ENCODE measurements at regions not wholly inside any gene's neighbourhood (a gene's known extent, or its start where the extent isn't known, plus 50 kb on each side); places are given as distances from the start of the nearest gene placed in this dataset.
A peak's percentile ranks its signal among the peaks of the same experiment; 100 is the strongest.

DNA sequence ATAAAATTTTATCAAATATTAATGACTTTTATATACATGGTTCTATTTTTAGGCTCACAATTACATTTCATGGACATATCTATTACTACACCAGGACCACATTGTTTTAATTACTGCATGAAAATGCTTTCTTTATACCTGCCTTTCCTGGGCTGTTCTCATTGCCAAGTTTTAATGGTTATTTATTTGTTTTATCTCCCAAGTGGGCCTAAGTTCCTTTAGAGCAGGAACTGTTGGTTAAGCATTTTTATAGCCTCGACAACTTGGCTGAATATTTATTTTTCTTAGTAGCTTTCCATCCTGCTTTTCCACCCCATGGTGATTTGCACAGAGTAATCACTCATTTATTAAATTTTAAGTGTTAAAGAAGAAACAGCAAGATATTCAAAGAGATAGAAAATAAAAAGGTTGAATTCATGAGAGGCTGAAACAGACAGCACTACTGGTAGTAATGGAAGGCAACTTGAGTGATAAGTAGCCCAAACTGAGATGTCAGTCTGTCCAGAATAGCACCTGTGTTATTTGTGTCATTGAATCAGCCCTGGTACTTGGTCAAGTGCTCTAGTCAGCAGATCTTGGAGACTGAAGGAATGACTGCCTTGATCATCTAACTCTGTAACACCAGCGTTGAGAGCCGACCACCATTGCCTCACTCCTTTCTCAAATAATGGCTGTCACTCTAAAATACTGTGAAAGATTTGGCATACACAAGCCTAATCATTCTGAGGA, 119.1 kb upstream of the EGLN3 start:
- Histone ChIP-seq H3K4me3 (ENCODE audit: low read depth, low read length) (no peak overlapping the region), H3K27me3 (ENCODE audit: insufficient read depth, low read length) (no peaks in the 10 kb centered on the region), H3K27ac (ENCODE audit: low read depth, low read length) (no peak overlapping the region), H3K36me3 (ENCODE audit: insufficient read depth, low read length) (no peaks in the 10 kb centered on the region), H3K79me2 (ENCODE audit: control insufficient read depth, insufficient read depth, low read length, unreplicated experiment) (no peaks in the 10 kb centered on the region), H3K4me1 (ENCODE audit: control insufficient read depth, insufficient read depth, low read length, unreplicated experiment) (no peaks in the 10 kb centered on the region), H2AFZ (ENCODE audit: low read length, unreplicated experiment) (no peak overlapping the region)

DNA sequence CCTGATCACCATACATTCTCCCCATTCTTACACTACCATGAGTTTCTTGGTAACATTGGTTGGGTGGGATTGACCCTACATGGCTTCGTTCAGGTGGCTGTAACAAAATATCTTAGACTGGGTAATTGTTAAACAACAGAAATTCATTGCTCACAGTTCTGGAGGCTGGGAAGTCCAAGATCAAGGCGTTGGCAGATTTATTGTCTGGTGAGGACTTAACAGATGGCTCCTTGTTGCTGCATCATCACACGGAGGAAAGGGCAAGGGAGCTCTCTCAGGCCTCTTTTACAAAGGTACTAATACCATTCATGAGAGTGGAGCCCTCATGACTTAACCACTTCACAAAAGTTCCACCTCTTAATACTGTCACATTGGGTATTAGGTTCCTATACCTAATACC, 116.7 kb upstream of the EGLN3 start:
- H3K4me3 ChIP-seq (ENCODE audit: low read depth, low read length): no peak overlapping the region
- no peak overlapping the region for H3K27ac ChIP-seq (ENCODE audit: low read depth, low read length)
- no peaks in the 10 kb centered on the region for H3K27me3 ChIP-seq (ENCODE audit: insufficient read depth, low read length)
- no peak overlapping the region for H2AFZ ChIP-seq (ENCODE audit: low read length, unreplicated experiment)
- H3K79me2 ChIP-seq (ENCODE audit: control insufficient read depth, insufficient read depth, low read length, unreplicated experiment): no peaks in the 10 kb centered on the region
- no peaks in the 10 kb centered on the region for H3K36me3 ChIP-seq (ENCODE audit: insufficient read depth, low read length)
- H3K4me1 ChIP-seq (ENCODE audit: control insufficient read depth, insufficient read depth, low read length, unreplicated experiment): no peaks in the 10 kb centered on the region

DNA sequence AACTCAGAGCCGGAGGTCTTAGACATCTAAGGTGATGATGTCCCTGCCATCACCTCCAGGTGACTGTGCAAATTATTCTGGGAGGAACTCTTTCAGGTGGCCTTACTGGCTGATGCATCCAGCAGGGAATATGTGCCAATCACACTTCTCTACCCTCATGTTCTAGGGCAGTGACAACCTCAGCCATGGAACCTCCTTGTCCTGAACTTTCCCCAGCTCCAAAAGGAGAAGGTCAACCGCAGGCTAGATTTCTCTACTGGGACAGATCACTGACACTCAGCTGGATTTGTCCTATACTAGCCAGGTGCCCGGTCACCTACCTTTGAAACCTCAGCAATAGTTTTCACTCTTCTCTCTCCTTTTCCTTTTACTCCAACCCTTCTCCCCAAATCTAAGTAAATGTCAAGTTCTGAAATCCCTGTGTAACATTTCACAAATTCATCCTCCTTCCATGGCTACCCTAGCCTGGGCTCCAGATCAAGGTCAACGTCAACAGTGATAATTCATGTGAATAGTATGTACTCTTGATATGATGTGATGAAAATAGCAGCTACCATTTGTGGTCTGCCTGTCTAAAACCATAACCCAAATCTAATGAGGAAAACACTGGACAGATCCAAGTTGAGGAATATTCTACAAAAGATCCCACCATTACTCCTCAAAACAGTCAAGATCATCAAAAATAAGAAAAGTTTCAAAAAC, 115.0 kb upstream of the EGLN3 start:
- Histone ChIP-seq H3K4me3 (ENCODE audit: low read depth, low read length) (no peak overlapping the region), H2AFZ (ENCODE audit: low read length, unreplicated experiment) (no peak overlapping the region), H3K36me3 (ENCODE audit: insufficient read depth, low read length) (no peaks in the 10 kb centered on the region), H3K27ac (ENCODE audit: low read depth, low read length) (no peak overlapping the region), H3K4me1 (ENCODE audit: control insufficient read depth, insufficient read depth, low read length, unreplicated experiment) (no peaks in the 10 kb centered on the region), H3K27me3 (ENCODE audit: insufficient read depth, low read length) (no peaks in the 10 kb centered on the region), H3K79me2 (ENCODE audit: control insufficient read depth, insufficient read depth, low read length, unreplicated experiment) (no peaks in the 10 kb centered on the region)

DNA sequence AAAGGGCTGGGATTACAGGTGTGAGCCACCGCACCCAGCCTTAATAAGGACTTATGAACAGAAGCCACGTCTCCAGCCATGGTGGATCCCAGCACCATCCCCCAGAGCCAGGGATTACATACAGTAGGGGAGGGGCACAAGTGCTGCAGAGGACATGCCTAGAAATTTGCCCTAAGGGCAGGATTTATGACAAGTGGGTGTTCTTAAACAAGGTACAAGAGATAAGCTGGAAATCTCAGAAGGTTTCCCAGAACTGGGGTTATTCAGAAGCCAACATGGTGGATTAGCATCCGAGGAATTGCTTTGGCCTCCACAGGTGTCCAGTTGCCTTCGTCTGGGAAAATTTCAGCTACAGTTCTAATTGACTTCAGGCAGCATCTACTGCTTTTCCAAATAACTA, 114.4 kb upstream of the EGLN3 start:
- Histone ChIP-seq H3K79me2 (ENCODE audit: control insufficient read depth, insufficient read depth, low read length, unreplicated experiment) (no peaks in the 10 kb centered on the region), H2AFZ (ENCODE audit: low read length, unreplicated experiment) (no peak overlapping the region), H3K4me1 (ENCODE audit: control insufficient read depth, insufficient read depth, low read length, unreplicated experiment) (no peaks in the 10 kb centered on the region), H3K36me3 (ENCODE audit: insufficient read depth, low read length) (no peaks in the 10 kb centered on the region), H3K27ac (ENCODE audit: low read depth, low read length) (no peak overlapping the region), H3K4me3 (ENCODE audit: low read depth, low read length) (no peak overlapping the region), H3K27me3 (ENCODE audit: insufficient read depth, low read length) (no peaks in the 10 kb centered on the region)

DNA sequence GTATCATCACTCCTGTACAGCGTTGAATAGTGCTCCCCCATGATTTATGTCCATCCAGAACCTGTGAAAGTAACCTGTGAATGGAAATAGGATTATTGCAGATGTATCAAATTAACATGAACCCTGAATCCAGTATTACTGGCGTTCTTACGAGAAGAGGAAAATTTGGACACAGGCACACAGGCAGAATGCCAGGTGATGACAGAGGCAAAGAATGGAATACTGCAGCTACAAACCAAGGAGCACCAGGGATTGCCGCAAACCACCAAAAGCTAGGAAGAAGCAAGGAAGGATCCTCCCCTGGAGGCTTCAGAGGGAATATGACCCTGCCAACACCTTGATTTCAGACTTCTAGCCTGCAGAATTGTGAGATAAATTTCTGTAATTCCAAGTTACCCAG, 113.5 kb upstream of the EGLN3 start:
- H3K4me1 ChIP-seq (ENCODE audit: control insufficient read depth, insufficient read depth, low read length, unreplicated experiment): peaks cover 5% of the 10 kb centered on the region
- no peaks in the 10 kb centered on the region for H3K36me3 ChIP-seq (ENCODE audit: insufficient read depth, low read length)
- no peak overlapping the region for H2AFZ ChIP-seq (ENCODE audit: low read length, unreplicated experiment)
- H3K27ac ChIP-seq (ENCODE audit: low read depth, low read length): no peak overlapping the region
- H3K27me3 ChIP-seq (ENCODE audit: insufficient read depth, low read length): no peaks in the 10 kb centered on the region
- H3K79me2 ChIP-seq (ENCODE audit: control insufficient read depth, insufficient read depth, low read length, unreplicated experiment): no peaks in the 10 kb centered on the region
- no peak overlapping the region for H3K4me3 ChIP-seq (ENCODE audit: low read depth, low read length)

DNA sequence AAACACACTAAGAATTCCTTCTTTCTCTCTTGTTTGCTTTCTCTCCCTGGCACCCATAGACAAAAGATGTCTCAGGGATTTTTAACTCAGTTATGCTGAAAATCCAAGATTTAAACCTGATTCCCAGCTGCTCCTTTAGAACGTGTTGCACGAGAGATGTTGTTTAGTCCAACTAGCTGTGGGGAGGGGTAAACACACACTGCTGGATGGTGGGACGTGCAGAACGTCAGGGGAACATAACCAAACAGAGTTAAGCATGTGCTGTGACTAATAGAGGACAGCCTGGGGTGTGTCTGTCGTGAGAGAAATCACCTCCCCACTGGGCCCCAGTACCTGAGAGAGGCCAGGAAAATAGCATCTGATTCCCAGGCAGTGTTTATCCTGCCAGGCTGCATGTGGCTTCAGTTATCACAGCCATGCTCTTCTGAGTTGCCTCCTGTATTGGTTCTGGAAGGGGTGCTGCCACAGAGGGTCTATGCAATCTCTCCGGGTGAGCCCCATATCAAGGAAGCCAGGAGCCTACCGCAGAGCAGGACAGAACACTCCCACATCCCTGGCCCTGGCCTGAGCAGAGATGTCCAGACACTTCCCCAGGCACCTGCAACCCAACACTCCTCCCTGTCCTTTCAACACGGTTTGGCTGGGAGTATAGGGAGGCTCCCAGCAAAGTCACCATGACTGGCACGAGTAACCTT, 112.7 kb upstream of the EGLN3 start:
- H3K27ac ChIP-seq (ENCODE audit: low read depth, low read length): no peak overlapping the region
- H3K79me2 ChIP-seq (ENCODE audit: control insufficient read depth, insufficient read depth, low read length, unreplicated experiment): no peaks in the 10 kb centered on the region
- no peak overlapping the region for H2AFZ ChIP-seq (ENCODE audit: low read length, unreplicated experiment)

DNA sequence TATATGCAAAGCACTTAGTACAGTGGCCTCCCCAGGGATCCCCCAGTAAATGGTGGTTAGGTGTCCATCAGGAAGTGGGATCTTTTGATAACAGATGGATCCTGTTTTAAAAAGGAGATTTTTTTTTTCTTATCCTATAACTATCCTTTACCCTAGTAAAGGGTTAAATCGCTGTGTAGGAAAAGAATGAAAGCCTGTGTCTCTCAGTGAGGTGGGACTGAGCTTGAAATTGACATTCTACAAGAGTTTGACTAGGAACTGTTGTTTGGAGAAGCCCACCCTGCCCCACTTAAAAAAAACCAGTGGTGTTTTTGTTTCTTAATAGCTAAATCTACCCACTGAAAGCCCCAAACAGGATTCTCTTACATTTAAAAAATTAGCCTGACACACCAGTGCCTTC, 112.2 kb upstream of the EGLN3 start:
- Histone ChIP-seq H3K27me3 (ENCODE audit: insufficient read depth, low read length) (no peaks in the 10 kb centered on the region), H3K36me3 (ENCODE audit: insufficient read depth, low read length) (no peaks in the 10 kb centered on the region), H3K4me1 (ENCODE audit: control insufficient read depth, insufficient read depth, low read length, unreplicated experiment) (peaks cover 10% of the 10 kb centered on the region), H3K79me2 (ENCODE audit: control insufficient read depth, insufficient read depth, low read length, unreplicated experiment) (no peaks in the 10 kb centered on the region), H2AFZ (ENCODE audit: low read length, unreplicated experiment) (no peak overlapping the region), H3K4me3 (ENCODE audit: low read depth, low read length) (no peak overlapping the region), H3K27ac (ENCODE audit: low read depth, low read length) (no peak overlapping the region)

More for the DNA sequence above, 112.7 kb upstream of the EGLN3 start:
- no peak overlapping the region for H3K4me3 ChIP-seq (ENCODE audit: low read depth, low read length)
- no peaks in the 10 kb centered on the region for H3K36me3 ChIP-seq (ENCODE audit: insufficient read depth, low read length)
- peaks cover 10% of the 10 kb centered on the region for H3K4me1 ChIP-seq (ENCODE audit: control insufficient read depth, insufficient read depth, low read length, unreplicated experiment)
- no peaks in the 10 kb centered on the region for H3K27me3 ChIP-seq (ENCODE audit: insufficient read depth, low read length)

DNA sequence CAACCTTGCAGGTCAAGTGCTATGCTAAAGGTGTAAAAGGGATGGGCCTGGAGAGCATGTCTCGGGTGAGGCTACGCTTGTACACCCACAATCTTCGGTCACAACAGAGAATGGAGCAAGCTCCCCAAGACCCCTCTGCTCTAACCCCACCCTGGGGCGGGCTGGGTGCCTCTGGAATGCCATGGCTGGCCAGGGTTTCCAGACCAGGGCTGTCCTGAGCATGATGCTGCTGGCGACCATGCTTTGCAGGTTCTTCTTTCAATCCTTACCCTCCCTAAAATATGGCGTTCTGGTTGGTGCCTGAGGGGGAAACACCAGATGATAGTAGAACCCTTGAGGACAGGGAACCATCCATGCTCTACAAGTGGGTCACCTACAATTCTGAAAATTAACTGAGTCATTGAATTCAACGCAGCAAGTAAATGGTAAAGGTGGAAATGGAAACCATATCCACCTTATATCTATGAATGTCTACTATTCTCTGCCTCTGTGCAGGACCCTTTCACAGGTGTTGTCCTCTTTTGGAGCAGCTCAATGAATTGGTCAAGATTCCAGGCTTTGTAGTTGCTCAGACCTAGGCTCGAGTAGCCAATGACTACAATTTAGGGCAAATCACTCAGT, 111.6 kb upstream of the EGLN3 start:
- no peak overlapping the region for H2AFZ ChIP-seq (ENCODE audit: low read length, unreplicated experiment)
- peaks cover 10% of the 10 kb centered on the region for H3K4me1 ChIP-seq (ENCODE audit: control insufficient read depth, insufficient read depth, low read length, unreplicated experiment)
- H3K4me3 ChIP-seq (ENCODE audit: low read depth, low read length): no peak overlapping the region
- H3K79me2 ChIP-seq (ENCODE audit: control insufficient read depth, insufficient read depth, low read length, unreplicated experiment): no peaks in the 10 kb centered on the region
- H3K27me3 ChIP-seq (ENCODE audit: insufficient read depth, low read length): no peaks in the 10 kb centered on the region
- H3K27ac ChIP-seq (ENCODE audit: low read depth, low read length): no peak overlapping the region
- no peaks in the 10 kb centered on the region for H3K36me3 ChIP-seq (ENCODE audit: insufficient read depth, low read length)

DNA sequence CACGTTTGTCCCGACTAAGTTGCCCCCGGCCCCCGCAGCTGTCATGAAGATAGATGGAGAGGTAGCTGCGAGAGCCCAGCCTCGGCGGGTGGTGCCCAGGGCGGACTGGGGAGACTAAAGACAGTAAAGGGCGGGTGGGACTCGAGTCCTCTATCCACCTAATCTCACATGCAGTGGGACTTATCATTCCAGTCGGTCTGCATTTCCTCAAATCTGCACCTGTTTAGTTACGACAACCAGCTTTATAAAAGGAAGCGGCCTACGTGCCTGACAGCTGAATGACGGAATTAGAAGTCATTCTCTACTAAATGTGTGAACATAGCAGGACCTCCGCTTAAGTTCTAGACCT, 109.8 kb upstream of the EGLN3 start:
- H3K27ac ChIP-seq (ENCODE audit: low read depth, low read length): no peak overlapping the region
- H2AFZ ChIP-seq (ENCODE audit: low read length, unreplicated experiment): peak overlapping the region; percentile 88
- H3K4me1 ChIP-seq (ENCODE audit: control insufficient read depth, insufficient read depth, low read length, unreplicated experiment): peaks cover 10% of the 10 kb centered on the region
- H3K4me3 ChIP-seq (ENCODE audit: low read depth, low read length): peak overlapping the region; percentile 82
- no peaks in the 10 kb centered on the region for H3K27me3 ChIP-seq (ENCODE audit: insufficient read depth, low read length)
- H3K36me3 ChIP-seq (ENCODE audit: insufficient read depth, low read length): no peaks in the 10 kb centered on the region
- no peaks in the 10 kb centered on the region for H3K79me2 ChIP-seq (ENCODE audit: control insufficient read depth, insufficient read depth, low read length, unreplicated experiment)

DNA sequence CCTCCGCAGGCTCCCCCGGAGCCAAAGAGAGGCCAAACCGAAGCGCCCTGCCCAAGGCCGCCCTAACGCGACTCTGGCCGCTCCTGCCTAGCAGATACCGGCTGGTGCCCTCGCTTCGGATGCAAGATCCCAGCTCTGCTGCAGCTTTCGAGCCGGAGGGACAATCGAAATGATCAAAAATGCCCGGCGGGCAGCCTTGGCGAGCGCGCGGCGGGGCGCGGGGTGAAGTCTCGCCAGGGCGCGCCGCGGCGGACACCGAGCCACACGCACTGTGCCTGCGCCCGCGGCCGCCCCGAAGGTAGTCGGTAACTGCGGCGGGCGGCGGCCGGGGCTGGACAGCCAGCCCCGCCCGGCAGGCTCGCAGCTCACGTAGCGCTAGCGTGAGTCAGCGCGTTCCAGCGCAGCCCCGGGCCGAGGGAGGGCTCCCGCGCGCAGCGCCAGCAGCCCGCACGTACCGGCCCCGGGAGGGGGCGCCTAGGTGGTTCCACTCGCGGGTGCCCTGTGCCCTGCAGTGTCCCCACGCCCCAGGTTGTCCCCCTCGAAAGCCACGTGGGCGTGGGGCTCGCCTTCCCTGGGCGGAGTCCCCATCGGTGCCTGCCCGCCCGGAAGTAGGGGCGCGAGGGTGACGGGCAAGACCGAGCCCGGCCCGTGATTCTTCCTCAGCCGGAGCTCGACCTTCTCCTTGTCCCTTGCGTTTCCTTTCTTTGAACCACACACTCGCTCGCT, 109.2 kb upstream of the EGLN3 start:
- H3K36me3 ChIP-seq (ENCODE audit: insufficient read depth, low read length): no peaks in the 10 kb centered on the region
- no peaks in the 10 kb centered on the region for H3K27me3 ChIP-seq (ENCODE audit: insufficient read depth, low read length)
- peak overlapping the region; percentile 82 for H3K4me3 ChIP-seq (ENCODE audit: low read depth, low read length)
- peaks cover 14% of the 10 kb centered on the region for H3K4me1 ChIP-seq (ENCODE audit: control insufficient read depth, insufficient read depth, low read length, unreplicated experiment)
- peak overlapping the region; percentile 19; the same call in 1 of the 2 replicates for H3K27ac ChIP-seq (ENCODE audit: low read depth, low read length)
- H3K79me2 ChIP-seq (ENCODE audit: control insufficient read depth, insufficient read depth, low read length, unreplicated experiment): no peaks in the 10 kb centered on the region
- peak overlapping the region; percentile 88 for H2AFZ ChIP-seq (ENCODE audit: low read length, unreplicated experiment)

Measured in ACC112 (cell line).